G401.6 (cell line): ENCODE measurements at regions not wholly inside any gene's neighbourhood (a gene's known extent, or its start where the extent isn't known, plus 50 kb on each side); places are given as distances from the start of the nearest gene placed in this dataset.

Experiments
- FAIRE-seq: peaks from 2 replicates; lab custom pipeline; 2012; peaks lifted over from hg19 to GRCh38; lab: Jason Lieb, UNC

DNA sequence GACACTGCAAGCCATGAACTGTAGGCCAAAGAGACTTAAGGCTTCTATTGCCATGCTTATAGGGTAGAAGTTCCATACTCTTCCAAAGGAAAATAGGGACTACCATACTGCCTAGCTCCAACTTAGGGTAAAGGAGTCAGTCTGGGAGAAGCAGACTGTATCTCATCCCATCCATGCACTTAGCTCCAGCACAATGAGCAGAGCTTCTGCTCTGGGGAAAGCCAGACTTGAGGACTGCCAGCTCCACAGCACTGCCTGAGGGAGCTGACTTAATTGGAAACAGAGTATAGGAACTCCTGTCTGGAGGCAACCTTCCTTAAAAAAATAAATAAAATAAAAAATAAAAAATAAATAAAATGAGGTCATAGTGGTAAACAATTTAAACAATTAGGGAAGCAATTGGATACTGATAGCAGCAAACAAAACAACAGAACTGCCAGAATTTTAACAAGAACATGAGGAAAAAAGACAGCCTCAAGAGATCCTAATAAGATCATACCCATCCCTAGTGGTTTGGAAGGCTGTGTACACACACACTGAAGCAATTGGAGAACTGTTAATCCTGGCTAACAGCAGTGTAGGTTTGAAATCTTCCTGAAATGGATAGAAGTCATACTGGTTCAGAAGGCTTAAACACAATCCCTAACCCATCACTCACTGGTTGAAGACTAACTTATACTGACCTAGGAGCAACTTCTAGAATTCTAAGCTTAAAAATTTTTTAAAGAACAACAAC is 550.1 kb downstream of the TBC1D4 start:
- FAIRE-seq, result no peak

- FAIRE-seq, result no peak
Measured at GRCh38 chr13:74930402-74931165, 551.4 kb downstream of the TBC1D4 start.

DNA sequence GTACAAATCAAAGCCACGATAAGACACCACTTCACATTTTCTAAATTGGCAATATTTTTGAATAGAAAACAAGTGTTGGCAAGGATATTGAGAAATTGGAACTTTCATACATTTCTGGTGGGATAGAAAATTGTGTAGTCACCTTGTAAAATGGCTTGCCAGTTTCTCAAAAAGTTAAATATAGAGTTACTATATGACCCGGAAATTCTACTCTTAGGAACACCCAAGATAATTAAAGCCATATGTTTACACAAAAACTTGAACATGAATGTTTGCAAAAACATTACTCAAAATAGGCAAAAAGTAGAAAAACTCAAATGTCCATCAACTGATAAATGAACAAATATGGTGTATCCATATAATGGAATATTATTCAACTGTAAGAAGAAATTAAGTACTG is 552.5 kb downstream of the TBC1D4 start:
- no peak for FAIRE-seq

DNA sequence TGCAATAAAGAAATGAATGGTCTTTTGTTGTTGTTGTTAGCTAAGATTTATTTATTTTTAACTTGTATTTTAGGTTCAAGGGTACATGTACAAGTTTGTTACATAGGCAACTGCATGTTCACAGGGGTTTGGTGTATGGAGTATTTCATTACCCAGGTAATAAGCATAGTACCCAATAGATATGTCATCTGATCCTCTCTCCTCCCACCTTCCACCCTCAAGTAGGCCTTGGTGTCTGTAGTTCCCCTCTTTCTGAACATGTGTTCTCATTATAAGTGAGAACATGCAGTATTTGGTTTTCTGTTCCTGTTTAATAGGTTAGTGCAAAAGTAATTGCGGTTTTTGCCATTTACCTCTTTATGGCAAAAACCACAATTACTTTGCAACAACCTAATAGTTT is 554.1 kb downstream of the TBC1D4 start:
- FAIRE-seq, result no peak

DNA sequence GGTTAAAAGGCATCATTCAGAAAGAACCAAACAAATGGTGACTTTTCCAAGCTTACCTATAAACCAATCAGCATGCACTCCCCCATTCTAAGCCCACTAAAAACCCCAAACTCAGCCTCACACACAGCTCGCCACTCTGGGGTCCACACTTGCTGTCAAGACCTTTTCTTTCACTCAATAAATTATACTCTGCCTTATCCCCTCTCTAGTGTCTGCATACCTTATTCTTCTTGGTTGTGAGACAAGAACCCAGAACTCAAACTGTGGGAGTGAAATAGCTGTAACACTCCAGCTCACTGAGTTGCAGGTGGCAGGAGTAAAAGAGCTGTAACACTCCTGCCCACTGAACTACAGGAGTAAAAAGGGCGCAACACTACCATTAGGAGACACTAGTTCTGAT is 559.0 kb downstream of the TBC1D4 start:
- FAIRE-seq, result no peak

DNA sequence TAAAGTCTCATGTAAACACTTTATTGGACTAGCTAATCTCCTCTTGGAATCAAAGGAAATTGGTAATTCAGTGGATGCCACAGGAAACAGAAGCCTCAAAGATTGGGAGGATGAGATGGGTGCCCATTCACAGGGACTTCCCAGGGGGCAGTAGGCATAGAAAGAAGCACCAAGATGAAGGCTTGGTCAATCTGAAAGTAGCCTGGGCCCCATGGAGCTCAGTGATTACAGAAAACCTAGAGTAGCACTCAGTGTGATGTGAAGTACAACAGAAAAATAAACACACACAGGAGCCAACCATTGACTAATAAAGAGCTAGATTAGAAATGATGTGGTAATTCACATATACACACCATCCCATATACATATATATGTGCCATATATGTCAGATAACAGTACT is 560.6 kb downstream of the TBC1D4 start:
- FAIRE-seq, result no peak

GRCh38 chr13:74920920-74921319 is 561.0 kb downstream of the TBC1D4 start:
- no peak for FAIRE-seq

DNA sequence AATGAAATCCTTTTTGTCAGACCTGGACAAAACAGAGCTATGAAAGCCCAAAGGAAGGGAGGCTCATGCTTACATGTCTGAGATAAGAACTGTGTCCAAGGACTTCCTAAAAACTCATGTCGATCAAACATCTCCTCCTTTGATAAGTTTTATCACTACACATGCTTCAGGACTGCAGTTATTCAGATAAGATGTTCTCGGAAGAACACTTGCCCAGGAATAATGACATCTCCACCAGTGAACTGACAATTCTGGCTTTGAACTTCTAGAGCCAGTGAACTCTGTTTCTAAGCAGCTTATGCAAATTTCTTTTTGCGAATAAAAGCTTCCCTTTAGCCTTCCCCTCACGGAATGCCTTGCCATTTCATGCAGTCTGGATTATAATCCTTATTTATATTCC is 561.6 kb downstream of the TBC1D4 start:
- no peak for FAIRE-seq

DNA sequence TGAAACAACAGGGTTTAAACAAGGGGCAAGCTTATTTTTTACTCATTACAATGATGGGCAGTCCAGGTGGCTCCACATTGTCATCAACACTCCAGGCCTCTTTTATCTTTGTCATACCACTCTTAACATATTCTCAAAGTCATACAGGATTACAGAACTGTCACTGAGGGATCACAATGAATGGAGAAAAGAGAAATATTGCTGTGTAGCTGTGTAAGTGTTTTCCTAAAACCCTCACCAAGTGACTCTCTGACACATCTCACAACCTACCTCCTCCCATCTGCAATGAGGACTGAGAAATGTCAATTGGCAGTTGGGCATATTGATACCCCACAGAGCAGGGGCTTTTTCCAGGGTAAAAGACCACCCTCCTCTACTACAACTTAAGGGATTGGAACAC is 562.1 kb downstream of the TBC1D4 start:
- no peak for FAIRE-seq

DNA sequence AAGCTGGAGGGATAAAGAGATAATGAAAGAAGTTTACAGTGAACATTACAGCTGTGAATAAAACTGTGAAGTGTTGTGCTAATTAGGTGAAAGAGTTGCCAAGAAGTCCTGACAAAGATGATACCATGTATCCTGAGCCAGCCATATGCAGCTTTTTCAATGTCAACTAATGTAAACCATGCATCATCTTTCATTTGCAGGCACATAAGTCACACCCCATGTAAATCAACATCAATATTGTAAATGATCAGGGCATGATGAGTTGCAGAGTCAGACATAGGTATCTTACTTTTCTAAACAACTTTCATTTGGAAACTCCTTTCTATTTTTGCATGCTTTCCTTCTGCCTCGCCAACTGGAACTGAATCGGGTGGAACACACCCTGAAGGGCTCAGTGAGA is 569.1 kb downstream of the TBC1D4 start:
- FAIRE-seq, result no peak

- FAIRE-seq, result no peak
Measured at GRCh38 chr13:74910415-74910814, 571.6 kb downstream of the TBC1D4 start.

DNA sequence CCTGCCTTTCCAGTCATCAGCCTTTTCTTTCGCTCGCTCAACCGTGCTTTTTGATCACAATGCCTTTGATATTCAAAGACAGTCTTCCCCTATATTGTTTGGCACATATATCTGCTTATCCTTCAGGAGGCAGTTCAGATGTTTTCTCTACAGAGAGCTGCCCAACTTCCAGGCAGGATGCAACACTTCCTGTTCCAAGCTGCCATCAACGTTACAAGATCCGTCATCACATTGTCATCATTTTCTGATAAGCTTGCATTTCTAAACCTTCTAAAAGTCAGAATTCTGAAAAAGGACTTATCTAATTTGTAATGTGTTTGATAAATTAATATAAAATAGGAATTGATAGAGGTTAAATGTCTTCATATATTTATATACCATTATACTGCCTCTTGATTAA is 574.2 kb downstream of the TBC1D4 start:
- FAIRE-seq, result no peak

- FAIRE-seq, result no peak
Measured at GRCh38 chr13:74904556-74904955, 577.4 kb downstream of the TBC1D4 start.

DNA sequence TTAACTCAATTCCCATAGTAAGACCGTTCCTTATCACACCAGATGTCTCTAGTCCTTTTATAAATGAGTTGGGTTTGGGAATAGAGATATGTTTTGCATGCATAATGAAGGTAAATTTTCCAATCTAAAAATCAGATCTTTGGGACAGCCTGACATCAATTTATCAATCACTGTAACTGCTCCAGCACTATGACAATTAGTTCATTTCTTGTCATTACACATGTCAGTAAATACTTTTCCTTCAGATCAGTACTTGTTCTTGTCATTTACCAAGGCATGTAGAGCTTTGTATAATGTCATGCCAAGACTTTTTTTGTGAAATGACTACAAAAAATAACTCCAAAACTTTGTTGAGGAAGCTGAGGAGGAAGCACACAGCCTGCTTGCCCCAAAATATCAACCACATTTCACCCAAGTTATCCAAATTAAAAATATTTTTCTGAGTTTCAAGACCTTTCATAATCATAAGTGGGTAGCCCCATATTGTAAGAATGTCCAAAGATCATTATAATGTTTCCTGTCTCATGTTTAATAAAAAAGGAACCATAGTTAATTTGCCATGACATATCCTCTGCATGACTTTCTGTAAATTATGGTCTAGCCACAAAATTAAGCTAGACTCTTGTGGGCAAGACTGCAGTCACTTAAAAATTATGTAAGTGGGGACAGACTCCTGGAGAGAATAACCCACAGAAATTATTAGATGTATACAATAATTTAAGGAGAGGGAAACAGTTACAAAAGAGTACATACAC is 586.8 kb downstream of the TBC1D4 start:
- FAIRE-seq, result no peak

DNA sequence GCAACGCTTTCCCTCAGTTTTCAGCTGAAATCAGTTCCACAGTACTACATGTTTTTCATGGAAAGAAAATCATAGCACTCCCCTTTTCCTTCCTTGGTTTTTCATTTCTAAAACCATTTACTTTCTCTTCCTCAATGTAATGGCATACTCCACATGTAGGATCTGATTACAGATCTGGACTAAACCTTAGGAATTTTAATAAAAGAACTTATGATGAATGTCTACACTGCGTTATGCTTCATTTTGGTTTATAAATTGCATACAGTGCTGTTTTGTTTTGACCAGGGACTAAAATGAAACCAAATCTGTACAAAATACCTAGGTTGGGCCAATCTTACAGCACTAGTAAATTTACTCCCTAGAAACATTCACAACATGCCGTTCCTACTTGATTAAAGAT is 589.9 kb downstream of the TBC1D4 start:
- no peak for FAIRE-seq

DNA sequence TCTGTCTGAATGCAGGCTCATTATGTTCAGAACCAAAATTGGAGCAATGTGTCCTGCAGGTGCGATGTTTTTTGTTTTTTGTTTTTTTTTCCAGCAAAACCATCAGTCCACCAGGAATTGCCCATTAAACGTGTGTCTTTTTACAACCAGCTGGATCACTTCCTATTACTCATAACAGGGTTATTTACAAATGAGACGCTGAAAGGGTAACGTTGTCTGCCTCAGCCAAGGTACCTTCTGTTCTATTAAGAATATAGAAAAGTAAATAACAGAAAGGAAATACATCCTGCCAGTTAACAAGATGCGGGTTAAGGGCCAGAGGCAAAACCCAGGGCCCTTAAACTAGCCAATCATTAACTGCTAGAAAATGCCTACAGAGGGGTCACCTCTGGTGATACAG is 590.4 kb downstream of the TBC1D4 start:
- no peak for FAIRE-seq

- FAIRE-seq, result no peak
Measured at GRCh38 chr13:74889321-74889720, 592.6 kb downstream of the TBC1D4 start.

DNA sequence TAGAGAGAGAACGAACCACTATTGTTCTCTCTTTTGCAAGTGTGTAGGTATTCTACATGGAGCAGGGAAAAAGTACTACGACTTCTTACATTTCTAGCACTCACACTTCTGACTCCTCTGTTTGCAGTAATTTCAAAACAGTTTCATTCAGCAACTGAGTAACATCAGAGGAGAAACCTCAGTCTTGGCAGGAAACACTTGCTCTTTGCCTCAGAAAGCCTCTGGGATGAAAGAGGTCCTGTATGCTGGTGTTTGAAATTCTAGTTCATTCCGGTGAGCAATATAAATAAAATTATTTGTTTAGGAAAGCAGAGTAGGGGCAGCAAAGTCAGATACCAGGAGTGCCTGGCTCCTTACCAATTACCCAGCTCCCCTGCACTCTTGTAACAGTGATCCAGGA is 595.5 kb downstream of the TBC1D4 start:
- no peak for FAIRE-seq

DNA sequence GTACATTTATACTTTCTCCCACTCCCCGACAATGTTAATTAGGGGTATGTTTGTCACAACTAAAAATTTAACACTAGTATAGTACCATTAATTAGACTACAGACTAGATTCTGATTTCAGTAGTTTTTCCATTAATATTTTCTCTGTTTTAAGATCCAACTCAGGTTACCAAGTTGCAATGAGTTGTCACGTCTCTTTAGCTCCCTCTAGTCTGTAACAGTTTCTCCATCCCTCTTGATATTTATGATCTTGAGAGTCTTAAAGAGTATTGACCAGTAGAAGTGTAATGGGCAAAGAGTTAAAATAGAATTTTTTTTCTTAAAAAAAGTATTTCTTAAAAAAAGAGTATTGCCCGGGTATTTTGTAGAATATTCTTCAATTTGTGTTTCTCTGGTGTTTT is 598.1 kb downstream of the TBC1D4 start:
- FAIRE-seq, result no peak

DNA sequence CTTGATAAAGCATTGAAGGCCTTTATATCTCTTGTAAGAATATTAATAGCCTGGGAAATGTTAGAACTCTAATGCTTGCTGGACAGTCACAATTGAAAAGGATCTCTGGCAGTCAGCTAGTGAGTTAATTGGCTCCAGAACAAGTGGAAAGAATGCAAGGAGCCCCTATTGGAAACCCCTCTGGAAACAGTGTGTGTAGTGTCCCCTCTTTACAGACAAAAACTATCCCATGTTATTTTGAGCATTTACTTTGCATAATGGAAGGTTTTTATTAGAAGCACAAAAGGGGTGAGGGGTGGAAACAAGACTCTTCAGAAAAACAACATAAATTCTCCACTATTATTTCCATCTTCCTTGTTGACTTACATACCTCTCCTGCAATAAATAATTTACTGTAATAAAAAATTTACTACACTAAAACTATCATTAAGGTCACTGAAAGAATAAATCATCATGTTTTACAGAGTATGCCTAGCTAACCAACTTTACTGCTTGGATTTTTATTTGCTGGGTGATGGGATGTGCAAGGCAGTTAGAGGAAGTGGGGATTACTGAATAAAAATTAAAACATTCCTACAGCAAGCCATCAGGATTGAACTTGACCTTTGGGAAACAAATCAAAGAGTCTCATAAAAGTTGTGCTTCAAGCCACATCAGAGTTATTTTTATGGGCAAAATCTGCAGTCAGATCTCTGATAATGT is 610.4 kb downstream of the TBC1D4 start:
- no peak for FAIRE-seq

- no peak for FAIRE-seq
Measured at GRCh38 chr13:74870865-74871264, 611.1 kb downstream of the TBC1D4 start.

- FAIRE-seq, result no peak
Measured at GRCh38 chr13:74869846-74870245, 612.1 kb downstream of the TBC1D4 start.

- FAIRE-seq, result no peak
Measured at GRCh38 chr13:74868049-74868448, 613.9 kb downstream of the TBC1D4 start.
